Fibroblast of pulmonary artery (primary cell): ENCODE measurements at regions not wholly inside any gene's neighbourhood (a gene's known extent, or its start where the extent isn't known, plus 50 kb on each side); places are given as distances from the start of the nearest gene placed in this dataset.

ENCODE experiments used
- DNase-seq: peaks from one replicate; pipeline ENCODE4 v3.0.0-alpha.2; 2010; ENCODE audit warnings: low read depth
- H3K4me3 ChIP-seq: replicated peaks from 2 replicates; pipeline ENCODE4 v1.5.1; 2011; ENCODE audit warnings: low read depth, mild to moderate bottlenecking, control low read depth, low read length, moderate library complexity
- CTCF ChIP-seq: IDR thresholded peaks from 2 replicates; pipeline ENCODE4 v1.5.1; 2011; ENCODE audit warnings: mild to moderate bottlenecking, control low read depth, low read length, inconsistent platforms; ENCODE audit errors: missing control alignments

GRCh38 chr2:181396256-181397123, 60.7 kb upstream of the ITGA4 start:
- no peak for TF ChIP-seq CTCF
- H3K4me3 ChIP-seq = no peak overlapping the region
- DNase-seq = no peak

GRCh38 chr2:181397331-181397730, 59.9 kb upstream of the ITGA4 start:
- H3K4me3 ChIP-seq = no peak overlapping the region
- no peak for TF ChIP-seq CTCF
- no peak for DNase-seq

- TF ChIP-seq CTCF = no peak
- no peak for DNase-seq
- no peak overlapping the region for H3K4me3 ChIP-seq
Observed at GRCh38 chr2:181398000-181398399, 59.2 kb upstream of the ITGA4 start.

- DNase-seq = no peak
- no peak for TF ChIP-seq CTCF
- no peak overlapping the region for H3K4me3 ChIP-seq
Observed at GRCh38 chr2:181399027-181399426, 58.2 kb upstream of the ITGA4 start.

- TF ChIP-seq CTCF = no peak
- DNase-seq = no peak
- H3K4me3 ChIP-seq = no peak overlapping the region
Observed at GRCh38 chr2:181404472-181404871, 52.7 kb upstream of the ITGA4 start.

- TF ChIP-seq CTCF = no peak
- DNase-seq = no peak
- H3K4me3 ChIP-seq = no peak overlapping the region
Observed at GRCh38 chr2:181407171-181407570, 50.0 kb upstream of the ITGA4 start.
